Fibroblast of lung (primary cell): ENCODE measurements at regions not wholly inside any gene's neighbourhood (a gene's known extent, or its start where the extent isn't known, plus 50 kb on each side); places are given as distances from the start of the nearest gene placed in this dataset.

Source experiments
- DNase-seq, 2 donors: peaks; one replicate each; pipeline versions ENCODE4 v3.0.0 to v3.0.0-alpha.2; 2010; ENCODE audit warnings: low read depth in 2 of 2
- H2AFZ ChIP-seq: 2 replicates; pipeline ENCODE4 v1.5.1; 2012; ENCODE audit warnings: low read length, control low read depth, inconsistent platforms
- H3K27ac ChIP-seq: 2 replicates; pipeline ENCODE4 v1.5.1; 2011; ENCODE audit warnings: low read length, control low read depth; ENCODE audit not compliant: insufficient read depth
- H3K27me3 ChIP-seq: 2 replicates; pipeline ENCODE4 v1.5.1; 2011; ENCODE audit warnings: mild to moderate bottlenecking, low read length; ENCODE audit not compliant: control insufficient read depth, insufficient read depth
- H3K36me3 ChIP-seq: 2 replicates; pipeline ENCODE4 v1.5.1; 2011; ENCODE audit warnings: low read length; ENCODE audit not compliant: control insufficient read depth, insufficient read depth
- H3K4me1 ChIP-seq: 2 replicates; pipeline ENCODE4 v1.5.1; 2011; ENCODE audit warnings: low read length; ENCODE audit not compliant: control insufficient read depth, insufficient read depth; ENCODE audit errors: extremely low read depth
- H3K4me2 ChIP-seq: 2 replicates; pipeline ENCODE4 v1.5.1; 2011; ENCODE audit warnings: low read length, control low read depth; ENCODE audit not compliant: insufficient read depth; ENCODE audit errors: extremely low read depth
- H3K4me3 ChIP-seq, 4 experiments: fragments of 200-600 bp in 1 of 4; sonication (generic) in 1 of 4; replicated peaks in 1 of 4; 2 replicates each; pipeline ENCODE4 v1.5.1; 2011 to 2016; ENCODE audit warnings: low read length in 4 of 4, low read depth in 3 of 4, mild to moderate bottlenecking in 3 of 4, control low read depth in 2 of 4, inconsistent platforms in 1 of 4, mixed read lengths in 1 of 4; ENCODE audit not compliant: insufficient read depth in 1 of 4; ENCODE audit errors: control extremely low read depth in 1 of 4
- H3K79me2 ChIP-seq: 2 replicates; pipeline ENCODE4 v1.5.1; 2012; ENCODE audit warnings: mild to moderate bottlenecking, low read length, inconsistent platforms; ENCODE audit not compliant: control insufficient read depth, insufficient read depth
- H3K9ac ChIP-seq: 2 replicates; pipeline ENCODE4 v1.5.1; 2011; ENCODE audit warnings: mild to moderate bottlenecking, low read length, control low read depth; ENCODE audit not compliant: insufficient read depth
- H3K9me3 ChIP-seq: 2 replicates; pipeline ENCODE4 v1.5.1; 2012; ENCODE audit warnings: low read depth, low read length; ENCODE audit not compliant: control insufficient read depth, insufficient read depth
- H4K20me1 ChIP-seq: 2 replicates; pipeline ENCODE4 v1.5.1; 2011; ENCODE audit warnings: low read length; ENCODE audit not compliant: control insufficient read depth, insufficient read depth; ENCODE audit errors: extremely low read depth
- CTCF ChIP-seq, 2 donors: IDR thresholded peaks in 1 of 2; conservative IDR thresholded peaks in 1 of 2; 1 replicate in 1 of 2; 2 replicates in 1 of 2; pipeline ENCODE4 v1.5.1; 2011 to 2012; ENCODE audit warnings: low read length in 2 of 2, control low read depth in 1 of 2, inconsistent platforms in 1 of 2, low read depth in 1 of 2, mild to moderate bottlenecking in 1 of 2
- EZH2 ChIP-seq: IDR thresholded peaks from 2 replicates; pipeline ENCODE4 v1.5.1; 2012; ENCODE audit warnings: low read length, control low read depth, mild to moderate bottlenecking; ENCODE audit errors: missing control alignments

GRCh38 chr1:22313321-22313720 lies 138.3 kb upstream of the ZBTB40 start:
- Histone ChIP-seq H3K9me3 (no peaks in the 10 kb centered on the region), H3K27me3 (peaks cover 6% of the 10 kb centered on the region), H3K4me3 (no peak overlapping the region), H2AFZ (no peak overlapping the region), H3K27ac (no peak overlapping the region), H3K9ac (no peak overlapping the region), H3K36me3 (no peaks in the 10 kb centered on the region), H3K4me1 (no peaks in the 10 kb centered on the region), H4K20me1 (no peaks in the 10 kb centered on the region), H3K4me2 (no peak overlapping the region), H3K79me2 (no peaks in the 10 kb centered on the region)
- DNase-seq = no peak
- TF ChIP-seq EZH2 = no peak
- TF ChIP-seq CTCF (conservative IDR thresholded peaks at IDR 0.05 in 1 of 2, IDR thresholded peaks at IDR 0.05 in 1 of 2; ENCODE audit: low read depth in 1 of 2, low read length in 2 of 2) = no peak

- no peak overlapping the region for H3K27ac ChIP-seq
- no peaks in the 10 kb centered on the region for H3K4me1 ChIP-seq
Observed at GRCh38 chr1:22314706-22315105, 136.9 kb upstream of the ZBTB40 start.

GRCh38 chr1:22315315-22316078 lies 136.2 kb upstream of the ZBTB40 start:
- Histone ChIP-seq H3K4me2 (no peak overlapping the region), H3K9me3 (no peaks in the 10 kb centered on the region), H3K4me3 (no peak overlapping the region), H3K4me1 (no peaks in the 10 kb centered on the region), H3K79me2 (no peaks in the 10 kb centered on the region), H3K27me3 (peaks cover 8% of the 10 kb centered on the region), H2AFZ (no peak overlapping the region), H4K20me1 (no peaks in the 10 kb centered on the region), H3K36me3 (no peaks in the 10 kb centered on the region), H3K27ac (no peak overlapping the region), H3K9ac (no peak overlapping the region)
- TF ChIP-seq EZH2 (no peak), CTCF (conservative IDR thresholded peaks at IDR 0.05 in 1 of 2, IDR thresholded peaks at IDR 0.05 in 1 of 2; ENCODE audit: low read depth in 1 of 2, low read length in 2 of 2) (no peak)
- DNase-seq = no peak

More at GRCh38 chr1:22314706-22315105, 136.9 kb upstream of the ZBTB40 start:
- Histone ChIP-seq H3K4me2 (no peak overlapping the region), H3K79me2 (no peaks in the 10 kb centered on the region), H3K4me3 (no peak overlapping the region), H2AFZ (no peak overlapping the region), H3K9ac (no peak overlapping the region), H3K9me3 (no peaks in the 10 kb centered on the region), H4K20me1 (no peaks in the 10 kb centered on the region), H3K36me3 (no peaks in the 10 kb centered on the region), H3K27me3 (peaks cover 8% of the 10 kb centered on the region)
- TF ChIP-seq CTCF (conservative IDR thresholded peaks at IDR 0.05 in 1 of 2, IDR thresholded peaks at IDR 0.05 in 1 of 2; ENCODE audit: low read depth in 1 of 2, low read length in 2 of 2) (no peak), EZH2 (no peak)
- DNase-seq = no peak
